Hematopoietic multipotent progenitor cell treated with erythropoietin and hydrocortisone succinate and interleukin-3 and kit ligand, for 8 days (in vitro differentiated cells): ENCODE measurements at regions not wholly inside any gene's neighbourhood (a gene's known extent, or its start where the extent isn't known, plus 50 kb on each side); places are given as distances from the start of the nearest gene placed in this dataset.
A peak's percentile ranks its signal among the peaks of the same experiment; 100 is the strongest.

ENCODE experiments used
- DNase-seq: peaks from one replicate; pipeline ENCODE4 v3.0.0-alpha.2; 2015

- DNase-seq, result no peak
These were observed 208.7 kb downstream of the KITLG start for GRCh38 chr12:88371416-88372183.

DNA sequence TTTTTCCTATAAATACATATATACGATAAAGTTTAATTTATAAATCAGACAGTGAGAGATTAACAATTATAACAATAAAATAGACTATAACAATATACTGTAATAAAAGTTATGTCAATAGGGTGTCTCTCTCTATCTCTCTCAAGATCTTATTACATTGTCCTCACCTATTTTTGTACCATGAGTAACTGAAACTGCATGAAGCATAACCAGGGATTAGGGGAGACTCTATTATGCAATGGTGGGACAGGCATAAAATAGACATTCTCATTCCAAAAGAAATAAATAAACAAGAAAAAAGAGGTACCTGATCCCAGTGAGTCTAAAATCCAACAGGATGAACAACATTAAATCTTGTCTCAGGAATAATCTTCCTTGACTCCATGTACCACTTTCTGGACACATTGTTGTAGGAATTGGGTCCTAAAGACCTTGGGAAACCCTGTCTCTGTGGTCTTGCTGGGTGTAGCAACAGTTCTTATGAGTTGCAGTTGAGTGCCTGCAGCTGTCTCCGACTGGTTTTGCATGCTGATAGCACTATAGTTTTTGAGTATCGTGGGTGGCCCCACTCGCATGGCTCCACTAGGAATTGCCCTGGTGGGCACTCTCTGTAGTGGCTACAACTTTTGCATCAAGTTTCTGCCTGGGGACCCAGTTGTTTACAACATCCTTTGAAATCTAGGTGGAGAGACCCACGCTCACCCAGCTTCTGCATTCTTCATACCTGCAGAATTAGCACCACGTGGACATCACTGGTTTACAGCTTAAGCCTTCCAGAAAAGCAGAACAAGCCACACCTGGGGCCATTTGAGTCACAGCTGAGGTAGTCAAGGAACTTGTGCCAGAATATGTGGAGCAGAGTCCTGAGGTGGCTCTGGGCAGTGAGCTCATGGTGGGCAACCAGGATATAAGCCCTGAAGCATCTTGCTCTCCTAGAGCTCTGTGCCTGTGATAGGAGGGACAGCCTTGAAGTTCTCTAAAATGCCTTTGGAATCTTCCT, 204.7 kb downstream of the KITLG start:
- DNase-seq, result no peak

DNA sequence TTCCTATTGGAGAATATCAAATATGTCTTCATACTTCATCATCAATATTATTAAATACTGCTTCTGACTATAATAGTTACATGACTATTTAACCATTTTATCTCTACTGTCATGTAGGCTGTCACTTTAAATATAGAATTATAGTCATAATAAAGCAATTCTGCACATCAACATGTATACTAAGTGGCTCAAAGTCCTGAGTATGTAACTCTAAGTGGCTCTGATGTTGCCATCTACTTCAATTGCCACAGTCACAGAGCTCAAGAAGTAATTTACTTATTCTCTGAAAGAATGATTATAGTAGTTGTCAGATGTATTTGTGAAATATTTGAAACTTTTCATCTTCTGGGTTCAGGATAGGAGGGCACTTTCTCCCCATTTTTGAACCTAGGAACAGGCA, 202.3 kb downstream of the KITLG start:
- DNase-seq, result no peak

GRCh38 chr12:88381466-88381865, 198.8 kb downstream of the KITLG start:
- DNase-seq, result no peak

- no peak for DNase-seq
These were observed 196.9 kb downstream of the KITLG start for GRCh38 chr12:88383405-88383804.

DNA sequence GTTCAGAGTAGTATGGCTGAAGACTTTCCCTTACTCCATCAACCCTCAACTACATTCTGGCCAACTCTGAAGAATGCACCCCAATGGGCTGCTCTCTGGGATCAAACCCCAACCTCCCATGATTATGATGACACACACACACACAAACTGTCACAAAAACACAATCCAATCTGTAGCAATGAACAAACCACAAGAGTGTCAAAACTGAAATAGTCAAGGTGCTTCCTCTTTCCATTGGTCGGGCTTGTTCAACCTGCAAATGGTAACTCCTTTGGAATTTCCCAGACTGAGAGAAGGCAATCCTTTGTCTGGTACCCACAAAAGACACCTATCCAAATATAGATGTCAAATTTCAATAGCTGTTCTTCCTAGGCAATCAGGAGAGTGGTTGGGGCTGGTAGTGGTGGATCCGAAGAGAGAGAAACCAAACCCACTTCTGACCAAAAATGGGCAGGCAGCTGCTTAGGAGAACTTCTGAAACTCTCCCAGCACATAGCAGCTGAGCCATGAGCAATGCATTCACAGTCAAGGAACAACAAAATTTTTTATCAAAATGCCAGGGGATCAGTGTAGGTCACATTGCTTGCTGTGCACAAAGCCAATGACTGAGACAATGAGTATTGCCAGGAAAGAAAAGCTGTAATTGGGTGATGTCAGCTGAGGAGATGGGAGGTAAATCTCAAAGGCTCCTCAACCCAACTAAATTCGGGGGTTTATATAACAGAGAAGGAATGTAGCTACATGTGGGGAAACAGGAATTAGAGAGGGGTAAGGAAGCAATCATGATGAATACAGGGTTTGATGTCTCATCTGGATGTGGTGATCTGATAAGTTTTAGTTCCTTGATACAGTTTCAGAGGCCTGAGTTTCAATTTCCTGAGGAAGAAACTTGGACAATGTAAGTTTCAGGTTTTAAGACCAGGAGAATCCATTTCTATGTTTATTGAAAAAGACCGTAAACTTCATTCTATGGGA, 191.4 kb downstream of the KITLG start:
- no peak for DNase-seq

DNA sequence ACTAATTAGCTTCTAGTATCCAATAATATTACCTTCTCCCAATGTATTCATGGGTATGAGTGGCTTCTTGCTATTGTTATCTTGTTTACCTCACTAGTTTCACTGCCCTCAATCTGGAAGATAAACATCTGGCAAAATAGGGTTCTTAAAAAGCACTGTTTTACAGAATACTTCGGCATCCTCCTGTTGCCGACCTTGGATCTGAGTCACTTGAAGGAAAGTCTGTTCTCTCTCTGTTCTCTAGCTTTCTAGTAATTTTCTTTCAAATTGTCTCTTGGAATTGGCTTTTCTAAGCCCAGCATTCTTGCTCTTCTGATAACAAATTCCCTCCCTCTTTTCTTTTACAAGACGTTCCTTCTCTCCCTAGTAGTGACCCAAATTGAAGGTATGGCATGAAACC, 189.5 kb downstream of the KITLG start:
- DNase-seq, result no peak

GRCh38 chr12:88391556-88391955, 188.7 kb downstream of the KITLG start:
- no peak for DNase-seq

DNA sequence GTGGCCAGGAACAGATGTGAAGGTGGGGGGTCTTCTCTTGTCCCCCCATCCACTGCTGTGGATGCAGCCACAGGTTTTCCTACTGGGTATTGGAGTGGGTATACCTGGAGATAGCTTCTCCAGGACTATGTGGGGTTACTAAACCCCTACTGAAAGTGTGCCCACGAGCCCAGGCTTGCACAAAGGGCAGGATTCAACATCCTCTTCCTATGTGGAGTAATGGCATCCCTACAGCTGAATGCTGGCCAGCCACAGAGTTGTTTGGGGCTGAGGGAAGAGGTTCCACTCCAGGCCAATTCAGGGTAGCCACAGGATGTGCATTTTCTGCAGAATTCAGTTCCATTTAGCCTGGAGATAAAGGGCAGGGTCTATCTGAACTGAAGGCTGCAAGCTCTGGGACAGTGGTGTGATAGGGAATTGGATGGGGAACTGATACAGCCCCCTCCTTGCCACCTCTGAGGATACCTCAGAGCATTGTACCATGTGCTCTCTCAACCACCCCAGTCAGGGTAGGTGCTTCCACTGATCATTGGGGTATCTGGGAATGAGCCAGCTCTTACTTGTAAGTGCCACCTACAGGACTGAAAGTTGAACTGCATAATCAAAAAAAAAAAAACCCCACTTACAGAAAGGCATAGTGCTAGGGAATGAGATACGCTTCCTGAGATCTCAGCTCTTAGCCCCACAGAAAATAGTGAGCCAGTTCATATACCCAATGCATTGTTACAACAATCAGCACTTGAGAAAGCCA, 187.1 kb downstream of the KITLG start:
- peak; percentile 27 for DNase-seq

- no peak for DNase-seq
These were observed 182.2 kb downstream of the KITLG start for GRCh38 chr12:88398031-88398430.

GRCh38 chr12:88399811-88400210, 180.5 kb downstream of the KITLG start:
- no peak for DNase-seq

DNA sequence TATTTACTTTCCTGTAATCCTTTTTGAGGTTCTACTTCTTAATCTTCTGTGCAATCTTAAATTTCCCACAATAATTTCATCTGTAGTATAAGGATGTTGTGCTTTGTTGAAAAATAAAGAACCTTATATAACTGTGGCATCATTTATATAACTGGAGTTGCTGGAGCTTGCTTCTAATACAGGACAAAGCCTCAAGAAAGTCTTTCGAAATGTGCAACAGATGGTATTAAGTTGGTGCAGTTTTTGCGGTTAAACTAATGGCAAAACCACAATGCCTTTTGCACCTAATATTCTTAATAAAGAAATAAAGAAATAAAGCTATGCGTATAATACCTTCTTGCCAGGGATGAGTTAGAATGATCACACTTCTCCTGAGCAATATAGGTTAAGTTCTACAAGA, 180.0 kb downstream of the KITLG start:
- DNase-seq, result no peak

DNA sequence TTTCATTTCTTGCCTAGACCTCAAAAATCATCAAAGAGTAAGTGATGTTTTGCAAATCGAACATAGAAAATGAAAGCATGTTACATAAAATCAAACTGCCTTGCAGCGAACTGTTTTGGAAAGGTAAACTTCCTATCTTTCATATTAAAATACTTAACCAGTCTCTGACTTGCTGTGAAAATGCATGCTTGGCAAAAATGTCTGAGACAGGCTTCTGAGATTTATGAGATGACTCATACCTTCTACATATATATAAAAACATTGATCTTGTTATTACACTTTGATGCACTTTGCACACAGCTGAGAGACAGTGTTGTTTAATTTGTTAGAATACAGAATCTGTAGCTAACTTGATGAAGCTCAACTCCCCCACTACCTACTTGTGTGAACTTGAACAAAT, 179.1 kb downstream of the KITLG start:
- DNase-seq, result no peak

DNA sequence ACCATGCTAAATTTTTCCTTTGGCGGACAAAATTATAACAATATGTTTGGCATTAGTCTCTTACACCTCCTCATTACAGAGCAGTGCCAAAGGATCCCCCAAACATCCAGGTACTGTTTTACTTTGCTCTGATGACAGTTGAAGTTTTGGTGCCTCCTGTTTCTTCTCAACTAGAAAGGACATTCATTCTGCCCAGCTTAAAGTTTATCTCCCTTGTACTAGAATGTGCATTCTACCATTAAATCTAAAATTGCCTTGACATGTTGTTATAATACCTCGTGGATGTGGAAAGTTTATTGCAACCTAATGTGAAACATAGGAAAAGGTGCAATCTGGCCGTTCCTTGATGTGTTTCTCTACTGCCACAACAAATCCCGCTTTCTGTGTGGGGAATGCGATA, 173.4 kb downstream of the KITLG start:
- DNase-seq, result no peak

- DNase-seq, result no peak
These were observed 171.4 kb downstream of the KITLG start for GRCh38 chr12:88408823-88409222.

DNA sequence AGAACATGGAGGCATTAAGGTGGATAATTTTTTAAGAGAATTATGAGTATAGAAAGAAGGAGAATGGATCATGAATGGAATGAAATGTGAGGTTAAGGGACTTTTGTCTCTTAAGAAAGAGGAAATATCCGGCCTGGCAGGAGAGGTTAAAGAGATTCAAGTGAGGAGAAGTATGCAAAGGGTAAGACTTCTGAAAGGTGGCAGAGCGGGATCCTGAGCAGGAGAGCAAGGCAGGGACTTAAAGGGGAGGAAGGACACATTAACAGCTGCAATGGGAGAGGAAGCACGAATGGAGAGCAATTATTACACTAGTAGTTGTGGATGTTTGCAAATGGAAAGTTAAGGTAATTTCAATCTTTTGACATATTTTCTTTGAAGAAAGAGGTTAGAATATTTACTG, 171.0 kb downstream of the KITLG start:
- DNase-seq, result no peak

- DNase-seq, result no peak
These were observed 168.6 kb downstream of the KITLG start for GRCh38 chr12:88411689-88412088.

GRCh38 chr12:88413646-88414045, 166.6 kb downstream of the KITLG start:
- DNase-seq, result no peak

- DNase-seq, result no peak
These were observed 164.1 kb downstream of the KITLG start for GRCh38 chr12:88416155-88416554.

DNA sequence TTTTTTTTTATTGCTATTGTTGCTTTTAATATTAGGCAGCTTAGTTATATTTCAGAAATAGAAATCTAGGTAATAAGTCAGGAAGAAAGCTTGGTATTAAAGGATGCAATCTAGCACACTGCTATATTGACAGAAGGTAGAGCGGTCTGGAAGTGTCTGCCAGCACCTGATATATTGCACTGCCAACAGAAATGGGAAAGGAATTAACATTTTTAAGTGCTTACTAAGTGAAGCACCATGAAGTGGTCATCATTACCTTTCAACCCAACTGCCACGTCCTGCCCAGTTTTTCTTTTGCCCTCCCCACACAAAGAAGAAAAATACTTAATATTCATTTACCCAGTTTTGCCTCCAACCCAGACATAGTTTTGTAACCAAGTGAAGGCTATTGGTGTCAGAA, 163.5 kb downstream of the KITLG start:
- no peak for DNase-seq

GRCh38 chr12:88417531-88417930, 162.7 kb downstream of the KITLG start:
- no peak for DNase-seq
